K562 (cell line): ENCODE measurements at regions not wholly inside any gene's neighbourhood (a gene's known extent, or its start where the extent isn't known, plus 50 kb on each side); places are given as distances from the start of the nearest gene placed in this dataset.

Source experiments
- ATAC-seq: fragments of 200-7000 bp; cut with Tn5 transposase; 3 replicates; pipeline ENCODE4 v1.9.1; 2020; ENCODE audit warnings: moderate library complexity
- BruUV-seq: library from RNA; stranded (reverse); fragments of 400-500 nt; replicated peaks from 2 replicates; lab custom pipeline; 2021; lab: Mats Ljungman, UMichigan
- CTCF ChIA-PET: fragments of 300-600 bp; formaldehyde crosslinking; extraction: SDS; loops from one replicate; lab custom pipeline; 2021; ENCODE audit warnings: low intra/inter-chr PET ratio; lab: Yijun Ruan, JAX
- POLR2A ChIA-PET: fragments of 300-600, 350-650 bp; sonication (Branson Sonifier 250); formaldehyde crosslinking; extraction: SDS; loops from one replicate; lab custom pipeline; 2021; ENCODE audit warnings: antibody characterized with exemption, inconsistent platforms; lab: Yijun Ruan, JAX
- DNase-seq, 4 experiments: peaks; one replicate each; pipeline versions ENCODE4 v3.0.0 to v3.0.0-alpha.2; 2011 to 2018; ENCODE audit warnings: low spot score in 3 of 4, mixed read lengths in 3 of 4; ENCODE audit errors: extremely low read depth in 1 of 4
- FAIRE-seq: peaks from 2 replicates; lab custom pipeline; 2011; peaks lifted over from hg19 to GRCh38; lab: Jason Lieb, UNC
- H2AFZ ChIP-seq: 2 replicates; pipeline ENCODE4 v1.6.0; 2011; ENCODE audit warnings: low read depth, low read length, control low read depth, inconsistent platforms
- H3K27ac ChIP-seq: fragments of 200-600 bp; 3 replicates; pipeline ENCODE4 v1.8.0; 2011; ENCODE audit warnings: low read depth, mild to moderate bottlenecking, control low read depth, inconsistent platforms, low read length, moderate library complexity, mixed read lengths; ENCODE audit errors: extremely low read depth
- H3K27me3 ChIP-seq, 2 experiments: fragments of 300-600 bp in 1 of 2; 2 replicates in 1 of 2; 3 replicates in 1 of 2; pipeline versions ENCODE4 v1.6.0 to v1.8.0; 2011; ENCODE audit warnings: inconsistent platforms in 2 of 2, low read length in 2 of 2, mild to moderate bottlenecking in 1 of 2, mixed read lengths in 1 of 2, moderate library complexity in 1 of 2; ENCODE audit not compliant: control insufficient read depth in 2 of 2, insufficient read depth in 2 of 2
- H3K36me3 ChIP-seq: fragments of 300-600 bp; 3 replicates; pipeline ENCODE4 v1.8.0; 2011; ENCODE audit warnings: mild to moderate bottlenecking, low read length, inconsistent platforms; ENCODE audit not compliant: control insufficient read depth, insufficient read depth
- H3K4me1 ChIP-seq, 2 experiments: fragments of 200-600 bp in 1 of 2; replicated peaks in 1 of 2; 2 replicates in 1 of 2; 3 replicates in 1 of 2; pipeline versions ENCODE4 v1.5.1 to v1.8.0; 2011; ENCODE audit warnings: inconsistent platforms in 2 of 2, low read length in 2 of 2, mild to moderate bottlenecking in 1 of 2, mixed read lengths in 1 of 2, moderate library complexity in 1 of 2; ENCODE audit not compliant: control insufficient read depth in 2 of 2, insufficient read depth in 2 of 2
- H3K4me2 ChIP-seq: 2 replicates; pipeline ENCODE4 v1.6.1; 2011; ENCODE audit warnings: low read length, control low read depth, inconsistent platforms, mixed read lengths; ENCODE audit not compliant: insufficient read depth
- H3K4me3 ChIP-seq: fragments of 200-600 bp; sonication (generic), shearing (Covaris generic); 2 replicates; pipeline ENCODE4 v1.5.1; 2016; ENCODE audit warnings: control low read depth, inconsistent platforms
- H3K79me2 ChIP-seq: fragments of 200-600 bp; 3 replicates; pipeline ENCODE4 v1.8.0; 2011; ENCODE audit warnings: low read length, inconsistent platforms; ENCODE audit not compliant: control insufficient read depth, insufficient read depth
- H3K9ac ChIP-seq, 2 experiments: 2 replicates each; pipeline versions ENCODE4 v1.6.0 to v1.6.1; 2011; ENCODE audit warnings: low read depth in 2 of 2, low read length in 2 of 2, control low read depth in 1 of 2, inconsistent platforms in 1 of 2, mild to moderate bottlenecking in 1 of 2, mixed read lengths in 1 of 2; ENCODE audit not compliant: insufficient read depth in 1 of 2
- H3K9me1 ChIP-seq: one replicate; pipeline ENCODE4 v1.6.0; 2011; ENCODE audit warnings: inconsistent platforms, mild to moderate bottlenecking, low read length, moderate library complexity; ENCODE audit not compliant: control insufficient read depth, insufficient read depth
- H3K9me3 ChIP-seq: replicated peaks from 2 replicates; pipeline ENCODE4 v1.5.1; 2011; ENCODE audit warnings: low read depth, low read length, inconsistent platforms; ENCODE audit not compliant: control insufficient read depth, insufficient read depth
- H4K20me1 ChIP-seq: replicated peaks from 2 replicates; pipeline ENCODE4 v1.6.1; 2011; ENCODE audit warnings: low read length, inconsistent platforms, mixed read lengths; ENCODE audit not compliant: control insufficient read depth, insufficient read depth
- CHD2 ChIP-seq: IDR thresholded peaks from 2 replicates; pipeline ENCODE4 v1.6.1; 2011; ENCODE audit warnings: low read depth, low read length
- MTA2 ChIP-seq: fragments of 450-650 bp; IDR thresholded peaks from 2 replicates; pipeline ENCODE4 v1.6.1; 2016; ENCODE audit warnings: low read depth
- PTRF ChIP-seq: fragments of 450-650 bp; IDR thresholded peaks from 2 replicates; pipeline ENCODE4 v1.6.1; 2016; ENCODE audit warnings: mild to moderate bottlenecking, missing genetic modification characterization, missing compliant biosample characterization
- ZC3H11A ChIP-seq: IDR thresholded peaks from 2 replicates; pipeline ENCODE4 v1.6.1; 2012; ENCODE audit warnings: low read depth, low read length, improper control_type of control experiment
- WGBS: fragments of 100-300 bp; shearing (Covaris generic); methylation state at CpG from one replicate; pipeline ENCODE4 v1.1.6; 2016; ENCODE audit warnings: low coverage, mixed read lengths; ENCODE audit not compliant: insufficient coverage; ENCODE audit errors: missing lambda C conversion rate; 5-methylcytosine and 5-hydroxymethylcytosine counted together
- in situ Hi-C: fragments of 300-500 bp; cut with MboI; formaldehyde crosslinking; loops from 4 replicates; pipeline ENCODE4 v1.15.0; 2018; ENCODE audit warnings: inconsistent platforms, mixed read lengths
- intact Hi-C: fragments of 100-400 bp; cut with micrococcal nuclease; formaldehyde crosslinking; loops from 2 replicates; pipeline ENCODE4 v1.14.2; 2022
- TF ChIP-seq, protein P1 (sequence below): sonication (generic); formaldehyde crosslinking; IDR thresholded peaks from 2 replicates; pipeline ENCODE4 v1.8.1; 2023; ENCODE audit warnings: mild to moderate bottlenecking, missing genetic modification reagents, moderate library complexity
- TF ChIP-seq, protein P2 (sequence below), 2 experiments: IDR thresholded peaks; 2 replicates each; pipeline ENCODE4 v1.6.1; 2012; ENCODE audit warnings: improper control_type of control experiment in 2 of 2, low read depth in 2 of 2, low read length in 2 of 2, borderline replicate concordance in 1 of 2
- TF ChIP-seq, protein P3 (sequence below): fragments of 250-450 bp; sonication (Bioruptor Pico); IDR thresholded peaks from 2 replicates; pipeline ENCODE4 v1.8.0; 2022; ENCODE audit warnings: moderate library complexity, mild to moderate bottlenecking, inconsistent platforms

DNA sequence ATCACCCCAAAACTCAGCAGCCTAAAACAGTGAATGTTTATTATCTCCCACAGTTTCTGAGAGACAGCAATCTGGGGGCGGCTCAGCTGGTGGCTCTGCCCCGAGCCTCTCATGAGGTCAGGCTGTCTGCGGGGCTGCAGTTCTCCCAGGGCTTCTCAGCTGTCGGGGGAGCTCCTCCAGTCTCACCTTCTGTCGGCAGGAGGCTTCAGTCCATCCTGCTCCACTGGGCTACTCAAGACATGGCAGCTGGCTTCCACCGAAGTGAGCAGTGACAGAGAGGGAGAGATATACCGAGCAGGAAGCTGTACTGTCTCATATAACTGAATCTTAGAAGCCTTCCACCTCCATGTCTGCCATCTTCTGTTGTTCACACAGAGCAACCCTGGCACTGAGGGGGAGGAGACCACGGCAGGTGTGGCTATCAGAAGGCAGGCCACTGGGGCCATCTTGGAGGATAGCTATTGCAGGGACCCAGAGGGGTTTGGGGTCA, 72.8 kb upstream of the ITGA11 start:
- Histone ChIP-seq H4K20me1 (no peaks in the 10 kb centered on the region), H3K27me3 (peaks cover 27 to 68% of the 10 kb centered on the region in 2 experiments), H2AFZ (no peak overlapping the region), H3K9me3 (no peaks in the 10 kb centered on the region), H3K79me2 (no peaks in the 10 kb centered on the region), H3K4me2 (no peak overlapping the region), H3K27ac (no peak overlapping the region), H3K9me1 (no peaks in the 10 kb centered on the region), H3K9ac (no peak overlapping the region), H3K4me3 (no peak overlapping the region), H3K4me1 (no peaks in the 10 kb centered on the region; a peak in 1 of 5 replicates), H3K36me3 (no peaks in the 10 kb centered on the region)
- DNase-seq (no peak), ATAC-seq (no peak), FAIRE-seq (no peak)
- intact Hi-C loops (no loop called here), in situ Hi-C loops (no loop called here)
- ChIA-PET CTCF (no interaction called here), POLR2A (interaction anchor here (0.8 kb wide), 1 partner anchor 9 kb away, joined by 8 read pairs; no protein-coding TSS in a partner anchor)
- no TSS peak for BruUV-seq
- 0% methylated on average over 8 of the region's 8 CpGs for WGBS
- TF ChIP-seq, protein P1, sequence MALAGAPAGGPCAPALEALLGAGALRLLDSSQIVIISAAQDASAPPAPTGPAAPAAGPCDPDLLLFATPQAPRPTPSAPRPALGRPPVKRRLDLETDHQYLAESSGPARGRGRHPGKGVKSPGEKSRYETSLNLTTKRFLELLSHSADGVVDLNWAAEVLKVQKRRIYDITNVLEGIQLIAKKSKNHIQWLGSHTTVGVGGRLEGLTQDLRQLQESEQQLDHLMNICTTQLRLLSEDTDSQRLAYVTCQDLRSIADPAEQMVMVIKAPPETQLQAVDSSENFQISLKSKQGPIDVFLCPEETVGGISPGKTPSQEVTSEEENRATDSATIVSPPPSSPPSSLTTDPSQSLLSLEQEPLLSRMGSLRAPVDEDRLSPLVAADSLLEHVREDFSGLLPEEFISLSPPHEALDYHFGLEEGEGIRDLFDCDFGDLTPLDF (CRISPR knock-in tag) = no peak

DNA sequence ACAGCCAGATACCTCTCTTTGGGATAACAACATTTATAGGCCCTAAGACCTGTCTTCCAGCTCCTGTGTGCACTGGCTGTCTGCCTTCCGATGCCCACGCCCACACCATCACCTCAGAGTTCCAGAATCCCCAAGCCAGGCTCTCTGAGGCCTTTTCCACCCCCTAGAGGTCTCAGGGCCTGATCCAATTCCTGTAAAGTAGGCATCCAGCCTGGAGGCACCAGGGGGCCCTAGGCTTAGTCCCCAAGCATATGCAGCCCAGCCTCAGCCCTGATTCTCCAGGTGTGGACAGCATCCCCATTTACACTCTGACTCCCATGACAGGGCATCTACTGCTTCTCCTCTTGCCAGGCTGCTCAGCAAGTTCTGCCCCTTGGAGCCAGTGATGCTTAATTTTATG, 72.7 kb upstream of the CORO2B start:
- Histone ChIP-seq H4K20me1 (no peaks in the 10 kb centered on the region), H3K36me3 (no peaks in the 10 kb centered on the region), H3K9ac (no peak overlapping the region), H3K4me2 (no peak overlapping the region), H3K27me3 (peaks cover 27 to 59% of the 10 kb centered on the region in 2 experiments), H2AFZ (no peak overlapping the region), H3K4me1 (no peaks in the 10 kb centered on the region; a peak in 1 of 5 replicates), H3K27ac (no peak overlapping the region), H3K4me3 (no peak overlapping the region), H3K9me3 (no peaks in the 10 kb centered on the region), H3K79me2 (no peaks in the 10 kb centered on the region), H3K9me1 (no peaks in the 10 kb centered on the region)
- FAIRE-seq (no peak), DNase-seq (no peak), ATAC-seq (no peak)
- BruUV-seq = no TSS peak
- CTCF ChIA-PET = no interaction called here
- TF ChIP-seq ZC3H11A (no peak), CHD2 (no peak), MTA2 (no peak), PTRF (no peak)
- TF ChIP-seq, protein P2, sequence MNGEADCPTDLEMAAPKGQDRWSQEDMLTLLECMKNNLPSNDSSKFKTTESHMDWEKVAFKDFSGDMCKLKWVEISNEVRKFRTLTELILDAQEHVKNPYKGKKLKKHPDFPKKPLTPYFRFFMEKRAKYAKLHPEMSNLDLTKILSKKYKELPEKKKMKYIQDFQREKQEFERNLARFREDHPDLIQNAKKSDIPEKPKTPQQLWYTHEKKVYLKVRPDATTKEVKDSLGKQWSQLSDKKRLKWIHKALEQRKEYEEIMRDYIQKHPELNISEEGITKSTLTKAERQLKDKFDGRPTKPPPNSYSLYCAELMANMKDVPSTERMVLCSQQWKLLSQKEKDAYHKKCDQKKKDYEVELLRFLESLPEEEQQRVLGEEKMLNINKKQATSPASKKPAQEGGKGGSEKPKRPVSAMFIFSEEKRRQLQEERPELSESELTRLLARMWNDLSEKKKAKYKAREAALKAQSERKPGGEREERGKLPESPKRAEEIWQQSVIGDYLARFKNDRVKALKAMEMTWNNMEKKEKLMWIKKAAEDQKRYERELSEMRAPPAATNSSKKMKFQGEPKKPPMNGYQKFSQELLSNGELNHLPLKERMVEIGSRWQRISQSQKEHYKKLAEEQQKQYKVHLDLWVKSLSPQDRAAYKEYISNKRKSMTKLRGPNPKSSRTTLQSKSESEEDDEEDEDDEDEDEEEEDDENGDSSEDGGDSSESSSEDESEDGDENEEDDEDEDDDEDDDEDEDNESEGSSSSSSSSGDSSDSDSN (IDR thresholded peaks at IDR 0.05; ENCODE audit: borderline replicate concordance in 1 of 2, low read depth in 2 of 2, low read length in 2 of 2) = no peak
- TF ChIP-seq, protein P3, sequence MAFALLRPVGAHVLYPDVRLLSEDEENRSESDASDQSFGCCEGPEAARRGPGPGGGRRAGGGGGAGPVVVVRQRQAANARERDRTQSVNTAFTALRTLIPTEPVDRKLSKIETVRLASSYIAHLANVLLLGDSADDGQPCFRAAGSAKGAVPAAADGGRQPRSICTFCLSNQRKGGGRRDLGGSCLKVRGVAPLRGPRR (CRISPR knock-in tag) = no peak
- intact Hi-C loops = no loop called here
- WGBS = 0% methylated on average over 2 of the region's 2 CpGs
- in situ Hi-C loops = no loop called here
- POLR2A ChIA-PET = no interaction called here
